COLO668 (cell line): ENCODE measurements at regions not wholly inside any gene's neighbourhood (a gene's known extent, or its start where the extent isn't known, plus 50 kb on each side); places are given as distances from the start of the nearest gene placed in this dataset.

ENCODE experiments used
- DNase-seq: peaks from one replicate; lab custom pipeline; 2025; ENCODE audit not compliant: unreplicated experiment; lab: John Stamatoyannopoulos, UW

GRCh38 chr14:65872536-65872935, 460.0 kb downstream of the FUT8 start:
- no peak for DNase-seq

DNA sequence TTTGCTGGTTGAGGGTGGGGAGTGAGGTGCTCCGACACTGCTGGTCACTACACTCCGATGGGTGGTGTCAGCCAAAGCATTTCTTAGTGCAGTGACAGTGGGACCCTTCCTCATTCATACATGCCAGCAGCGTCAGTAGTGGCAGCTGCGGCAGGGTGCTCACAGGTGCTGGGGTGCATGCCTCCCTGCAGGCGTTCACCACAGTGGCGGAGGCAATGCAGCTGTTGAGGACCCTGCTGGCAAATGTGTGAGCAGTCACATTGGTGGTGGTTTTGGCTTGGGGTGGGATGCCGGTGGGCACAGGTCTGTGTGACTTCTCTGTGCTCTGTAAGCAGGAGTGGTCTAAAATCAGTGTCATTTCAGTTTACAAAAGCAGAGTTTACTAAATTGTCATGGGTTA, 464.6 kb downstream of the FUT8 start:
- no peak for DNase-seq

GRCh38 chr14:65877624-65878023, 465.1 kb downstream of the FUT8 start:
- no peak for DNase-seq

DNA sequence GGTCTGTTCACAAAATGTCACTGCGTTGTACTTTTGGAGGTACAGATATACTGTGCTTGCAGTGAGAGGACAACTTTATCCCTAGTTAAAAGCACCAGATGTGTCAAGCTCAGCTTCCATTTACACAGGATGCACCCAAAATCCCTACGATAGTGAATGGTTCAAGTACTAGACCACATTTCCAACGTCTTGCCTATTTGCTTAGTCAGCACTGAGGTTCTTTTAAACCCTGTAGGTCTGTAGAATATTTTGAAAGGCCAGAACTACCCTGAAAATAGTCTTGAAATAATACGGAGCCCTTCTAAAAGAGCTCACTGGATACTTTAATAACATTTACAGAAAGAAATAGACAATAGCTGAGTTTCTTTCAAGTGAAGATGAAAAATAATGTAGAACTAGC, 466.1 kb downstream of the FUT8 start:
- no peak for DNase-seq

- DNase-seq = no peak
Measured at GRCh38 chr14:65879248-65880009, 466.9 kb downstream of the FUT8 start.

- no peak for DNase-seq
Measured at GRCh38 chr14:65880507-65880906, 468.0 kb downstream of the FUT8 start.

GRCh38 chr14:65881642-65882041, 469.1 kb downstream of the FUT8 start:
- no peak for DNase-seq

DNA sequence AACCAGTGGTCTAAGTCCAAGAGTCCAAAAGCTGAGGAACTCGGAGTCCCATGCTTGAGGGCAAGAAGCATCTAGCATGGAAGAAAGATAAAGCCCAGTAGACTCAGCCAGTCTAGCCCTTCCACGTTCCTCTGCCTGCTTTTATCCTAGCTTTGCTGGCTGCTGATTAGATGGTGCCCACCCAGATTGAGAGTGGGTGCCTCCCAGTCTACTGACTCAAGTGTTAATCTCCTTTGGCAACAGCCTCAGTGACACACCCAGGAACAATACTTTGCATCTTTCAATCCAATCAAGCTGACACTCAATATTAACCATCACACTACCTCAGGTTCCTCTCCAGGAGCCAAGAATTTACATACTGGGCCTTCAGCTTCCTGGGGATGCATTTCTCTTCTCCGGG, 476.1 kb downstream of the FUT8 start:
- no peak for DNase-seq

DNA sequence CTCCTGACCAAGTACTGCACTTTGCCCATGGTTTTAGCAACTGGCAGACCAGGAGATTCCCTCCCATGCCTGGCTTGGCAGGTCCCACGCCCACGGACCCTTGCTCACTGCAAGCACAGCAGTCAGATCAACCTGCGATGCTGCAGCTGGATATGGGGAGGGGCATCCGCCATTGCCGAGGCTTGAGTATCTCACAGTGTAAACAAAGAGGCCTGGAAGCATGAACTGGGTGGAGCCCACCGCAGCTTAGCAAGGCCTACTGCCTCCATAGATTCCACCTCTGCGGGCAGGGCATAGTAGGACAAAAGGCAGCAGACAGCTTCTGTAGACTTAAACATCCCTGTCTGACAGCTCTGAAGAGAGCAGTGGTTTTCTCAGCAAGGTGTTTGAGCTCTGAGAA, 479.8 kb downstream of the FUT8 start:
- DNase-seq = peak; percentile 43

DNA sequence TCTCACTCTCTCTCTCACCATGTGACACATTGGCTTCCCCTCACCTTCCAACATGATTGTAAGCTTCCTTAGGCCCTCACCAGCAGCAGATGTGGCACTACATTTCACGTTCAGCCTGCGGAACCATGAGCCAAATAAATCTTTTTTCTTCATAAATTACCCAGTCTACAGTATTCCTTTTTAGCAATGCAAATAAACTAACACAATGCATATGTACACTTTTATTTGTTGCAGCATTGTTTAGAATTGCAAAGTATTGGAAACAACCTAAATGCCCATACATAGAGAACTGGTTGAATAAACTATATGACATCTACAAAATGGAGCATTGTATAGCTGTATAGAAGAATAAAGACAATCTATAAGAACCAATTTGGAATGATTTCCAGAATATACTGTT, 487.6 kb downstream of the FUT8 start:
- no peak for DNase-seq

DNA sequence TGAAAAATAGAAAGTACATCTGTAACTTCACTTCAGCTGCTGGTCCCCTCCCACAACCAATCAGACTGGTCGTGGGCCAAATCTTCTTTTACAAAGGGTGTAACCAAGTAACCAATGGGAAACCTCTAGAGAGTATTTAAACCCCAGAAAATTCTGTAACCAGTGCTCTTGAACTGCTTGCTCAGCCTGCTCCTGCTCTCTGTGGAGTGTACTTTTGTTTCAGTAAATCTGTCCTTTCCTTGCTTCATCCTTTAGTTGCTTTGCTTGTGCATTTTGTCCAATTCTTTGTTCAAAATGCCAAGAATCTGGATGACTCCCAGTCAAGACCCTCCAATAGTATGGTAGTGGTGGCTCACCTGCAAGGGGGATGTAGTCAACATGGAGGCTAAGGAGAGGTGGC, 489.1 kb downstream of the FUT8 start:
- DNase-seq = no peak

GRCh38 chr14:65904988-65905387, 492.5 kb downstream of the FUT8 start:
- no peak for DNase-seq

DNA sequence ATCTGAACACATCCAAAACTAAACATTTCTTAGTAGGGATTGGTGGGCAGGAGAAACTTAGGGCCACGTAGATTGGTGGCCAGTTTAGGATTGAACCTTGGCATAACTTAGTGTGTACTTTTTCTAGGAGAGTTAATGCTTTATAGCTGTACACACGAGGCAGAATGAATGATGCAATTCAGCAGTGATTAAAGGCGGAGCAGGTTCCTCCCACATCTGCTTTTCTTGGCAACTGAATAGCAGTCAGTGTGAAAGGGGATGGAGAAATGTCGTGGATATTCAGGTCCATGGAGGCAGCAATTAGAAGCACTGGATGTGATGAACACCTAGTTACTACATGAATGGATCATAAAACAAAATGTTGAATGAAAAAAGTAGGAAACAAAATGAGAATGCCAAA, 493.8 kb downstream of the FUT8 start:
- no peak for DNase-seq

GRCh38 chr14:65906948-65907347, 494.4 kb downstream of the FUT8 start:
- no peak for DNase-seq

DNA sequence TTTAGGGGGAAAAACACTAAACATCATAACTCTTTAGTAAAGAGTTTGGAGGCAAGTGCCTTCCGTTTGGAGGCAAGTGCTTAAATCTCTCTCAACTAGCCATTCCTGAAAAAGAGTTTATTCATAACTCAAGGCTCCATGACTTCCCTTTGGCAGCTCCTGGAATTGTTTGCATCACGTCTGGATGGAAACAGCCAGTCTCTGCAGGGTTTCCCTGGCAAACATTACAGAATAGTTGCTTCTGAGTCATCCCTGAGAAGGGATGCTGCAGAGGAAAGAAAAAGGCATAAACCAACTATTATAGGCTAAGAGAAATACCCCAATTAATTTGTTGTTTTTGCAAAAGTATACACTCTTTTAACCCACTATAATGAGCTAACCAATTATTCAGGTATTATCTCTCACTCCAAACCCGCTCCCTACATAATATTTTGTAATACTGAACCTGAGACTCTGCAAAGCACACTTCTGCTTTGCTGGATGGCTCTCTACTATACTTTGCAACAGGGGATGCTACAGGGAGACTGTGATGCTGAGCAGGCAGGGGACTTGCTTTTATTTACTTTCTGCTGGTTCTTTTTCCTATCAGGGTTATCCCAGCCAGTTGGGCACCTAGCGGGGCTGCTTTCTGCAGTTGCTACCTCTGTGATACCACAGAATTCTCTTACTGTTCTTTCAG, 497.7 kb downstream of the FUT8 start:
- no peak for DNase-seq

DNA sequence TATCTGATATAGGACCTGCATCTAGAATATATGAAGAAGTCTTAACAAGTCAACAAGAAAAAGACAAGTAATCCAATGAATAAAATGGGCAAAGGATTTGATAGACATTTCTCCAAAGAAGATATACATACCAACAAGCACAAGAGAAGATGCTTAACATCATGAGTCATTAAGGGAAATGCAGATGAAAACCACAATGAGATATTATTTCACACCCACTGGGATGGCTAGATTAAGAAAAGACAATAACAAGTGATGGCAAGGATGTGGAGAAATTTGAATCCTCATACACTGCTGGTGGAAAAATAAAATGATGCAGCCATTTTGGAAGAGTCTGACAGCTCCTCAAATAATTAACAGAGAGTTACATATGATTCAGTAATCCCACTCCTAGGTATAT, 502.6 kb downstream of the FUT8 start:
- DNase-seq = no peak

GRCh38 chr14:65916055-65916454, 503.5 kb downstream of the FUT8 start:
- no peak for DNase-seq

GRCh38 chr14:65920996-65921395, 508.5 kb downstream of the FUT8 start:
- DNase-seq = no peak

DNA sequence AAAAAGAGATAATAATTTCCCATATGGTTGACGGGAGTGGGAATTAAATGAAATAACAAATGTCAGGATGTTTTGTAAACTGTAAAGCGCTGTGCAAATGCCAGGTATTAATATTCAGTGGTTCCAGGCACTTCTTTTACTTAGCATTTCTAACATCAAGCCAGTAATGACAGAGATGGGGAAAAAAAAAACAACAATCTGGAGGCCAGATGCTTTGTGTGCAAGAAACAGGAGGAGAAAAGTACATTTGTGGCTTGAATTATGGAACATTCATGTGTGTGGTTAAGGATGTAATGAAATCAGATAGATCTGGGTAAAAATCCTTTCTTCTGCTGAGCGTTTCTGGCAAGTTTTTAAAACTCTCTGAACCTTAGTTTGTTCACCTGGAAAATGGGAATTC, 509.6 kb downstream of the FUT8 start:
- no peak for DNase-seq

DNA sequence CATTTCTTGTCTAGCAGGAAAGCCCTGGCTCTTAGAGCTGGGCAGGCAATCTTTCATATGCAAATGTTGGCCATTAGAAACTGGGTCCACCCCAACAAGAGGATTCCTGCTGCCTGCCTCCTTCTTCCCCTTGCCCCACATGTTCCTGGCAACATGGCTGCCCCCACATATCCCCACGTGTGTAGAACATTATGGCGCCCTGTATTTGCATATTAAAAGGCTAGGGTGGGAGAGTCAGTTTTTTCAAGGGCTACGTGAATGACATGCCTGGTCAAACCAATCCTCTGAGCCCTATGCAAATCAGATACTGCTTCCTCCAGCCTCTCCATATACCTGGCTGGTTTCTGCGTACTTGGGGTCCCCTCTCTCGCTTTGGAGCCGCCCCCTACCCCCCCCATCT, 514.0 kb downstream of the FUT8 start:
- DNase-seq = no peak

DNA sequence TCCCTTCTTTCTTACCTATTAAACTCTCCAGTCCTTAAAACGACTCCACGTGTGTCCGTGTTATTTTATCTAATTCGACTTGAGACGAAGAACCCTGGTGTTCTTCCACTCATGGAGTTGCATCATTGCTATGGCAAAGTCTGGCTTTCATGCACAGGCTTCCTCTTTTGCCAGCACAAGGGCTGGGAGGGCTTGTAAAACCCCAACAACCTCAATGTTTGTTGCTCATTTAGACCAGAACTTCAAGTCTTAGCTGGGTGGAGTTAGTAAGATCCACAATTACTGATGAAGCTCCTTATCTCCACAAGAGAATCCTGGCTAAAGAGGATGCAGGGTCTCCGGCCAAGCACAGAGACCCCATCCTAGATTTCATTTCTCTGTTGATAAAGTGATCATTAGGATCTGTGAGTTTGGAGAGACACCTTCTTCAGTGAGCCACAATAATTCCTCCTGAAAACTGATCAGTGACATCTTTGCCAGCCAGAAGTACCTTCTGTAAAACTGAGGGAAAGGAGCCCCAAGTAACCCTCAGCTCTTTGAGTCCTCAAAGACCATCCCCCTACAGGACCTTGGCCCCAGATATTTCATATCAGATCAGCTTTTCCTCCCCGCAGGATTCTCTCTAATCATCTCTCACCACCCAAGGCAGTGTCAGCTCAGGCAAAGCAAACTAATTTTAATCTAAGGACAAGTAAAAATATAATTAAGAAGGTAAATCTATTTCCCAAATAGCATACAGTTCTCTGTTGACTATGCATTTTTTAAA, 514.6 kb downstream of the FUT8 start:
- no peak for DNase-seq

GRCh38 chr14:65927931-65928356, 515.4 kb downstream of the FUT8 start:
- DNase-seq = peak; percentile 66
